ENCODE measurements at regions not wholly inside any gene's neighbourhood (a gene's known extent, or its start where the extent isn't known, plus 50 kb on each side); places are given as distances from the start of the nearest gene placed in this dataset.

GRCh38 chr12:100675432-100675831 is 101.9 kb downstream of the GAS2L3 start:
- Histone ChIP-seq H3K36me3 (ENCODE audit: insufficient read depth, low read length) (no peaks in the 10 kb centered on the region), H4K20me1 (ENCODE audit: insufficient read depth, low read length) (no peaks in the 10 kb centered on the region), H3K27me3 (ENCODE audit: insufficient read depth, low read length, poor library complexity) (no peaks in the 10 kb centered on the region), H3K79me2 (ENCODE audit: insufficient read depth, low read length) (no peaks in the 10 kb centered on the region), H3K4me2 (ENCODE audit: insufficient read depth, low read length) (no peak overlapping the region), H3K27ac (ENCODE audit: low read length) (no peak overlapping the region), H3K4me1 (ENCODE audit: insufficient read depth, low read length) (no peaks in the 10 kb centered on the region), H3K9ac (ENCODE audit: low read depth, low read length) (no peak overlapping the region), H3K4me3 (ENCODE audit: low read depth in 1 of 2, low read length in 2 of 2) (no peak overlapping the region), H3K9me3 (ENCODE audit: insufficient read depth, low read length, severe bottlenecking) (no peaks in the 10 kb centered on the region), H2AFZ (ENCODE audit: low read depth, low read length) (no peak overlapping the region)
- DNase-seq, result peak; percentile 25
- TF ChIP-seq CTCF (IDR thresholded peaks at IDR 0.05; ENCODE audit: borderline replicate concordance, extremely low read depth, low read length, poor library complexity, severe bottlenecking), result no peak
- no peak for TF ChIP-seq EZH2 (IDR thresholded peaks at IDR 0.05; ENCODE audit: borderline replicate concordance, low read depth, low read length, severe bottlenecking)
- ATAC-seq (ENCODE audit: insufficient read depth, low read depth), result no peak

GRCh38 chr12:100681074-100681473 is 107.6 kb downstream of the GAS2L3 start:
- DNase-seq (no peak), ATAC-seq (ENCODE audit: insufficient read depth, low read depth) (no peak)
- Histone ChIP-seq H4K20me1 (ENCODE audit: insufficient read depth, low read length) (no peaks in the 10 kb centered on the region), H3K36me3 (ENCODE audit: insufficient read depth, low read length) (no peaks in the 10 kb centered on the region), H3K4me3 (ENCODE audit: low read depth in 1 of 2, low read length in 2 of 2) (no peak overlapping the region), H3K4me2 (ENCODE audit: insufficient read depth, low read length) (no peak overlapping the region), H2AFZ (ENCODE audit: low read depth, low read length) (no peak overlapping the region), H3K27me3 (ENCODE audit: insufficient read depth, low read length, poor library complexity) (no peaks in the 10 kb centered on the region), H3K9ac (ENCODE audit: low read depth, low read length) (no peak overlapping the region), H3K9me3 (ENCODE audit: insufficient read depth, low read length, severe bottlenecking) (peaks cover 13% of the 10 kb centered on the region), H3K4me1 (ENCODE audit: insufficient read depth, low read length) (no peaks in the 10 kb centered on the region), H3K79me2 (ENCODE audit: insufficient read depth, low read length) (no peaks in the 10 kb centered on the region), H3K27ac (ENCODE audit: low read length) (no peak overlapping the region)
- TF ChIP-seq EZH2 (IDR thresholded peaks at IDR 0.05; ENCODE audit: borderline replicate concordance, low read depth, low read length, severe bottlenecking), result no peak
- no peak for TF ChIP-seq CTCF (IDR thresholded peaks at IDR 0.05; ENCODE audit: borderline replicate concordance, extremely low read depth, low read length, poor library complexity, severe bottlenecking)

- no peak for ATAC-seq (ENCODE audit: insufficient read depth, low read depth)
- Histone ChIP-seq H3K36me3 (ENCODE audit: insufficient read depth, low read length) (no peaks in the 10 kb centered on the region), H2AFZ (ENCODE audit: low read depth, low read length) (no peak overlapping the region), H4K20me1 (ENCODE audit: insufficient read depth, low read length) (no peaks in the 10 kb centered on the region), H3K4me1 (ENCODE audit: insufficient read depth, low read length) (no peaks in the 10 kb centered on the region), H3K9ac (ENCODE audit: low read depth, low read length) (no peak overlapping the region), H3K4me3 (ENCODE audit: low read depth in 1 of 2, low read length in 2 of 2) (no peak overlapping the region), H3K79me2 (ENCODE audit: insufficient read depth, low read length) (no peaks in the 10 kb centered on the region), H3K27me3 (ENCODE audit: insufficient read depth, low read length, poor library complexity) (no peaks in the 10 kb centered on the region), H3K4me2 (ENCODE audit: insufficient read depth, low read length) (no peak overlapping the region), H3K27ac (ENCODE audit: low read length) (no peak overlapping the region), H3K9me3 (ENCODE audit: insufficient read depth, low read length, severe bottlenecking) (peaks cover 13% of the 10 kb centered on the region)
- no peak for TF ChIP-seq CTCF (IDR thresholded peaks at IDR 0.05; ENCODE audit: borderline replicate concordance, extremely low read depth, low read length, poor library complexity, severe bottlenecking)
- DNase-seq, result no peak
These were observed 108.7 kb downstream of the GAS2L3 start for GRCh38 chr12:100682178-100682577.

GRCh38 chr12:100687686-100688085 is 106.9 kb upstream of the ANO4 start:
- DNase-seq (no peak), ATAC-seq (ENCODE audit: insufficient read depth, low read depth) (no peak)
- Histone ChIP-seq H3K27ac (ENCODE audit: low read length) (no peak overlapping the region), H3K79me2 (ENCODE audit: insufficient read depth, low read length) (no peaks in the 10 kb centered on the region), H3K36me3 (ENCODE audit: insufficient read depth, low read length) (no peaks in the 10 kb centered on the region), H4K20me1 (ENCODE audit: insufficient read depth, low read length) (no peaks in the 10 kb centered on the region), H3K9ac (ENCODE audit: low read depth, low read length) (no peak overlapping the region), H3K4me1 (ENCODE audit: insufficient read depth, low read length) (no peaks in the 10 kb centered on the region), H2AFZ (ENCODE audit: low read depth, low read length) (no peak overlapping the region), H3K4me2 (ENCODE audit: insufficient read depth, low read length) (no peak overlapping the region), H3K4me3 (ENCODE audit: low read depth in 1 of 2, low read length in 2 of 2) (no peak overlapping the region), H3K9me3 (ENCODE audit: insufficient read depth, low read length, severe bottlenecking) (peaks cover 13% of the 10 kb centered on the region), H3K27me3 (ENCODE audit: insufficient read depth, low read length, poor library complexity) (no peaks in the 10 kb centered on the region)
- no peak for TF ChIP-seq EZH2 (IDR thresholded peaks at IDR 0.05; ENCODE audit: borderline replicate concordance, low read depth, low read length, severe bottlenecking)
- no peak for TF ChIP-seq CTCF (IDR thresholded peaks at IDR 0.05; ENCODE audit: borderline replicate concordance, extremely low read depth, low read length, poor library complexity, severe bottlenecking)
